Activated CD4-positive, alpha-beta T cell treated with anti-CD3 and anti-CD28 coated beads, Interleukin-2, Interleukin-4, amounts not matched to agents 100 ng/mL and 50 ng/mL, durations not matched to agents 16 hours and 8 hours (primary cell): ENCODE measurements at regions not wholly inside any gene's neighbourhood (a gene's known extent, or its start where the extent isn't known, plus 50 kb on each side); places are given as distances from the start of the nearest gene placed in this dataset.
A peak's percentile ranks its signal among the peaks of the same experiment; 100 is the strongest.

ENCODE experiments used
- DNase-seq: peaks from one replicate; pipeline ENCODE4 v3.0.0-alpha.2; 2020; ENCODE audit warnings: low spot score

GRCh38 chr12:124489915-124490583 is 77.4 kb downstream of the NCOR2 start:
- no peak for DNase-seq

GRCh38 chr12:124489220-124489619 is 78.2 kb downstream of the NCOR2 start:
- no peak for DNase-seq

GRCh38 chr12:124488520-124488919 is 78.9 kb downstream of the NCOR2 start:
- DNase-seq, result no peak

- DNase-seq, result no peak
These were observed 79.6 kb downstream of the NCOR2 start for GRCh38 chr12:124487834-124488165.

GRCh38 chr12:124487066-124487833 is 80.2 kb downstream of the NCOR2 start:
- no peak for DNase-seq

GRCh38 chr12:124486346-124486963 is 81.0 kb downstream of the NCOR2 start:
- DNase-seq, result no peak

- no peak for DNase-seq
These were observed 82.0 kb downstream of the NCOR2 start for GRCh38 chr12:124485371-124485770.

- no peak for DNase-seq
These were observed 82.9 kb downstream of the NCOR2 start for GRCh38 chr12:124484526-124484953.

GRCh38 chr12:124484067-124484466 is 83.3 kb downstream of the NCOR2 start:
- no peak for DNase-seq

- DNase-seq, result no peak
These were observed 84.3 kb downstream of the NCOR2 start for GRCh38 chr12:124482901-124483799.

GRCh38 chr12:124482567-124482893 is 84.9 kb downstream of the NCOR2 start:
- DNase-seq, result no peak

GRCh38 chr12:124481772-124482566 is 85.4 kb downstream of the NCOR2 start:
- DNase-seq, result no peak

GRCh38 chr12:124481257-124481750 is 86.1 kb downstream of the NCOR2 start:
- DNase-seq, result no peak

- peak; percentile 73 for DNase-seq
These were observed 86.7 kb downstream of the NCOR2 start for GRCh38 chr12:124480469-124481256.

GRCh38 chr12:124479680-124480468 is 87.5 kb downstream of the NCOR2 start:
- DNase-seq, result no peak

- DNase-seq, result no peak
These were observed 88.3 kb downstream of the NCOR2 start for GRCh38 chr12:124478985-124479645.

GRCh38 chr12:124478416-124478815 is 89.0 kb downstream of the NCOR2 start:
- DNase-seq, result no peak

- no peak for DNase-seq
These were observed 90.1 kb downstream of the NCOR2 start for GRCh38 chr12:124477107-124477915.
